ENCODE measurements at regions not wholly inside any gene's neighbourhood (a gene's known extent, or its start where the extent isn't known, plus 50 kb on each side); places are given as distances from the start of the nearest gene placed in this dataset.
"Not testable (repeated sequence)": the region's sequence is repeated elsewhere in the genome, so short reads cannot be mapped to it uniquely, and the experiment has no call there.

GRCh38 chr7:106526617-106527016, 134.3 kb downstream of the CCDC71L start:
- not testable (repeated sequence) for H3K27me3 ChIP-seq (ENCODE audit: control insufficient read depth in 2 of 2, insufficient read depth in 2 of 2, low read length in 2 of 2); H3K36me3 ChIP-seq (ENCODE audit: control insufficient read depth in 2 of 2, insufficient read depth in 2 of 2, low read length in 2 of 2); H3K27ac ChIP-seq (ENCODE audit: low read depth in 2 of 2, low read length in 2 of 2); H3K9me3 ChIP-seq (ENCODE audit: control insufficient read depth in 2 of 2, low read length in 2 of 2); H3K4me1 ChIP-seq (ENCODE audit: control insufficient read depth in 2 of 2, insufficient read depth in 2 of 2, low read length in 2 of 2); H3K9ac ChIP-seq (ENCODE audit: low read depth in 1 of 2, low read length in 2 of 2); H3K4me3 ChIP-seq (ENCODE audit: low read length in 2 of 2)

DNA sequence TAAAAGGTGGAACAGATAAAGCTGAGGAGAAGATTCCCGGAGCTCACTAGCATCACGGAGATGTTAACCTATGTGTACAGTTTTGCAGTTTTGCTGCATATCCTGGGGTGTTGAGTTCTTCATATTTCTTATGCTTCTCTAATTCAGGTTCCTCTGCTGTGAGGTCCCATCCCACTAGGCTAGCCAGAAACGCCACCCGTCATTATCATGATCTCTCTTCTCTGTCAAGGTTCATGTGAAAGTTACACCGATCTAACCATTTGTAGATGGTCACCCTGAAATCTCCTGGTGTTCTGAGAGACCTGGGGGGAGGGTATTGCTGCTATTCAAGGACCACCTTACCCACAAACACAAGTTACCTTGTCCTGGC, 136.3 kb downstream of the CCDC71L start:
- no peaks in the 10 kb centered on the region for H3K36me3 ChIP-seq (ENCODE audit: control insufficient read depth in 2 of 2, insufficient read depth in 2 of 2, low read length in 2 of 2)
- H3K4me3 ChIP-seq (ENCODE audit: low read length in 2 of 2), result no peak overlapping the region
- no peak overlapping the region for H3K27ac ChIP-seq (ENCODE audit: low read depth in 2 of 2, low read length in 2 of 2)
- H3K4me1 ChIP-seq (ENCODE audit: control insufficient read depth in 2 of 2, insufficient read depth in 2 of 2, low read length in 2 of 2), result no peaks in the 10 kb centered on the region
- H3K27me3 ChIP-seq (ENCODE audit: control insufficient read depth in 2 of 2, insufficient read depth in 2 of 2, low read length in 2 of 2), result no peaks in the 10 kb centered on the region
- H3K9me3 ChIP-seq (ENCODE audit: control insufficient read depth in 2 of 2, low read length in 2 of 2), result no peaks in the 10 kb centered on the region
- H3K9ac ChIP-seq (ENCODE audit: low read depth in 1 of 2, low read length in 2 of 2), result no peak overlapping the region

DNA sequence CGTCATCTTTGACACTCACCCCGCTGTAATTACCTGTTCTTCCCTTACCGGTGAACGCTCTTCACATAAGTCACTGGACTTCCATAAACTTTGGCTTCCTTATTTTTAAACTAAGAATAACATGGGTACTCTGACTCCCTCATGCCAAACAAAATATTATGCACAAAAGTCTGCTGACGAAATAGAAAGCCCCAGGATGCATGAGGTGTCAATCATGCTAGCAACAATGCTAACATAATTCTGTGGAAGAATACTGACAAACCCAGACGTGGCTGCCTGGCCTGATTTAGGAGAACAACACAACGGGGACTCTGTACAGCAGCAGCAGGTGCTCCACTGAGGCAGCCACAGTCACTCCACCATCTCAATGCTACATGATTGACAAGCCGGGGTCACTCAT, 137.5 kb downstream of the CCDC71L start:
- Histone ChIP-seq H3K4me1 (ENCODE audit: control insufficient read depth in 2 of 2, insufficient read depth in 2 of 2, low read length in 2 of 2) (no peaks in the 10 kb centered on the region), H3K9ac (ENCODE audit: low read depth in 1 of 2, low read length in 2 of 2) (no peak overlapping the region), H3K9me3 (ENCODE audit: control insufficient read depth in 2 of 2, low read length in 2 of 2) (no peaks in the 10 kb centered on the region), H3K4me3 (ENCODE audit: low read length in 2 of 2) (no peak overlapping the region), H3K36me3 (ENCODE audit: control insufficient read depth in 2 of 2, insufficient read depth in 2 of 2, low read length in 2 of 2) (no peaks in the 10 kb centered on the region), H3K27me3 (ENCODE audit: control insufficient read depth in 2 of 2, insufficient read depth in 2 of 2, low read length in 2 of 2) (peaks cover 0 to 4% of the 10 kb centered on the region in 2 donors), H3K27ac (ENCODE audit: low read depth in 2 of 2, low read length in 2 of 2) (no peak overlapping the region)

GRCh38 chr7:106522696-106523095, 138.3 kb downstream of the CCDC71L start:
- Histone ChIP-seq H3K27ac (ENCODE audit: low read depth in 2 of 2, low read length in 2 of 2) (no peak overlapping the region), H3K27me3 (ENCODE audit: control insufficient read depth in 2 of 2, insufficient read depth in 2 of 2, low read length in 2 of 2) (peaks cover 0 to 4% of the 10 kb centered on the region in 2 donors)

GRCh38 chr7:106521541-106521940, 139.4 kb downstream of the CCDC71L start:
- Histone ChIP-seq H3K36me3 (ENCODE audit: control insufficient read depth in 2 of 2, insufficient read depth in 2 of 2, low read length in 2 of 2) (no peaks in the 10 kb centered on the region), H3K9me3 (ENCODE audit: control insufficient read depth in 2 of 2, low read length in 2 of 2) (no peaks in the 10 kb centered on the region), H3K9ac (ENCODE audit: low read depth in 1 of 2, low read length in 2 of 2) (no peak overlapping the region), H3K27me3 (ENCODE audit: control insufficient read depth in 2 of 2, insufficient read depth in 2 of 2, low read length in 2 of 2) (peaks cover 0 to 4% of the 10 kb centered on the region in 2 donors), H3K27ac (ENCODE audit: low read depth in 2 of 2, low read length in 2 of 2) (no peak overlapping the region), H3K4me3 (ENCODE audit: low read length in 2 of 2) (no peak overlapping the region), H3K4me1 (ENCODE audit: control insufficient read depth in 2 of 2, insufficient read depth in 2 of 2, low read length in 2 of 2) (no peaks in the 10 kb centered on the region)

More at GRCh38 chr7:106522696-106523095, 138.3 kb downstream of the CCDC71L start:
- no peak overlapping the region for H3K9ac ChIP-seq (ENCODE audit: low read depth in 1 of 2, low read length in 2 of 2)
- H3K9me3 ChIP-seq (ENCODE audit: control insufficient read depth in 2 of 2, low read length in 2 of 2), result no peaks in the 10 kb centered on the region
- no peak overlapping the region for H3K4me3 ChIP-seq (ENCODE audit: low read length in 2 of 2)
- no peaks in the 10 kb centered on the region for H3K4me1 ChIP-seq (ENCODE audit: control insufficient read depth in 2 of 2, insufficient read depth in 2 of 2, low read length in 2 of 2)
- no peaks in the 10 kb centered on the region for H3K36me3 ChIP-seq (ENCODE audit: control insufficient read depth in 2 of 2, insufficient read depth in 2 of 2, low read length in 2 of 2)

DNA sequence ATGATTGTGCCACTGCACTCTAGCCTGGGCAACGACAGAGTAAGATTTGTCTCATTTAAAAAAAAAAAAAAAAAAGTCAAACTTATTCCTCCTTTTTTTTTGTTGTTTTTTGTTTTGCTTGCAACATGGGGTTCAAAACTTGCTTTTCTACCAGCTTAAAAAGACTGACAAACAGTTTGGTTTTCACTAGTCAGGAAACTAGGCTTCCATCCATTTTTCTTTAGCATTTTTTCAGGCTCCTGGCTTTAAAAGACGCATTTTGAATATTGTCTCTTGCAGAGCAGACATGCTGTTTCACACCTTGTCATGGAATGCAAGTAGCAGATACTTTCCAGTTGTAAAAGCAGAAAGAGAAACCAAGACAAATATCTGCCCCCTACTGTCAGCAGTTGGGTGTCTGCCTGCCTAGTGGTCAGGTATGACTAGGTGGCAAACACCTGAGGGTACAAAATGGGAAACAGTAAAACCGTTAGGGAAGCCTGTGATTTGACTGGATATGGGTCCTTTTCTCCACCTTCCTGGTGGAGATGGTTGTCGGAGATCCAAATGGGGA, 139.9 kb downstream of the CCDC71L start:
- no peak overlapping the region for H3K27ac ChIP-seq (ENCODE audit: low read depth in 2 of 2, low read length in 2 of 2)
- no peaks in the 10 kb centered on the region for H3K9me3 ChIP-seq (ENCODE audit: control insufficient read depth in 2 of 2, low read length in 2 of 2)
- no peaks in the 10 kb centered on the region for H3K4me1 ChIP-seq (ENCODE audit: control insufficient read depth in 2 of 2, insufficient read depth in 2 of 2, low read length in 2 of 2)
- H3K27me3 ChIP-seq (ENCODE audit: control insufficient read depth in 2 of 2, insufficient read depth in 2 of 2, low read length in 2 of 2), result peaks cover 0 to 4% of the 10 kb centered on the region in 2 donors
- no peak overlapping the region for H3K4me3 ChIP-seq (ENCODE audit: low read length in 2 of 2)
- no peak overlapping the region for H3K9ac ChIP-seq (ENCODE audit: low read depth in 1 of 2, low read length in 2 of 2)
- H3K36me3 ChIP-seq (ENCODE audit: control insufficient read depth in 2 of 2, insufficient read depth in 2 of 2, low read length in 2 of 2), result no peaks in the 10 kb centered on the region

GRCh38 chr7:106518967-106519366, 142.0 kb downstream of the CCDC71L start:
- no peaks in the 10 kb centered on the region for H3K4me1 ChIP-seq (ENCODE audit: control insufficient read depth in 2 of 2, insufficient read depth in 2 of 2, low read length in 2 of 2)
- no peak overlapping the region for H3K27ac ChIP-seq (ENCODE audit: low read depth in 2 of 2, low read length in 2 of 2)
- no peaks in the 10 kb centered on the region for H3K36me3 ChIP-seq (ENCODE audit: control insufficient read depth in 2 of 2, insufficient read depth in 2 of 2, low read length in 2 of 2)
- peaks cover 0 to 4% of the 10 kb centered on the region in 2 donors for H3K27me3 ChIP-seq (ENCODE audit: control insufficient read depth in 2 of 2, insufficient read depth in 2 of 2, low read length in 2 of 2)
- H3K4me3 ChIP-seq (ENCODE audit: low read length in 2 of 2), result no peak overlapping the region
- no peak overlapping the region for H3K9ac ChIP-seq (ENCODE audit: low read depth in 1 of 2, low read length in 2 of 2)
- no peaks in the 10 kb centered on the region for H3K9me3 ChIP-seq (ENCODE audit: control insufficient read depth in 2 of 2, low read length in 2 of 2)

DNA sequence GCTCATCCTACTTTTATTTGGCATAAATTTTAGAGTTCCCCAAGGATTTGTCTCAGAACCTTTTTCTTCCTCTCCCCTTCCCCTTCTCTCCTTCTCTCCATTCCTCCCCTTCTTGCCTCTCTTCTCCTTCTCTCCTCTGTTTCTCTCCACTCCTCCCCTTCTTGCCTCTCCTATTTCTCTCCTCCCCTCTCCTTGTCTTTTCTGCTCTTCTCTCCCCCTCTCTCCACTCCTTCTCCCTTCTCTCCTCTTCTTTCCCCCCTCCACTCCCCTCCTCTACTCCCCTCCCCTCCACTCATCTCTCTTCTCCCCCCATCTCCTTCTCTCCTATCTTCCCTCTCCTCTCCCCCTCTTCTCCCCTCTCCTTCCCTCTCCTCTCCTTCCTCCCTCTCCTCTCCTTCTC, 142.7 kb downstream of the CCDC71L start:
- H3K9ac ChIP-seq (ENCODE audit: low read depth in 1 of 2, low read length in 2 of 2), result no peak overlapping the region
- no peaks in the 10 kb centered on the region for H3K4me1 ChIP-seq (ENCODE audit: control insufficient read depth in 2 of 2, insufficient read depth in 2 of 2, low read length in 2 of 2)
- H3K9me3 ChIP-seq (ENCODE audit: control insufficient read depth in 2 of 2, low read length in 2 of 2), result no peaks in the 10 kb centered on the region
- no peaks in the 10 kb centered on the region for H3K36me3 ChIP-seq (ENCODE audit: control insufficient read depth in 2 of 2, insufficient read depth in 2 of 2, low read length in 2 of 2)
- H3K27ac ChIP-seq (ENCODE audit: low read depth in 2 of 2, low read length in 2 of 2), result no peak overlapping the region
- peaks cover 0 to 4% of the 10 kb centered on the region in 2 donors for H3K27me3 ChIP-seq (ENCODE audit: control insufficient read depth in 2 of 2, insufficient read depth in 2 of 2, low read length in 2 of 2)
- H3K4me3 ChIP-seq (ENCODE audit: low read length in 2 of 2), result no peak overlapping the region

GRCh38 chr7:106517508-106517907, 143.4 kb downstream of the CCDC71L start:
- Histone ChIP-seq H3K27me3 (ENCODE audit: control insufficient read depth in 2 of 2, insufficient read depth in 2 of 2, low read length in 2 of 2) (peaks cover 0 to 4% of the 10 kb centered on the region in 2 donors), H3K4me1 (ENCODE audit: control insufficient read depth in 2 of 2, insufficient read depth in 2 of 2, low read length in 2 of 2) (no peaks in the 10 kb centered on the region), H3K9ac (ENCODE audit: low read depth in 1 of 2, low read length in 2 of 2) (no peak overlapping the region), H3K9me3 (ENCODE audit: control insufficient read depth in 2 of 2, low read length in 2 of 2) (no peaks in the 10 kb centered on the region), H3K27ac (ENCODE audit: low read depth in 2 of 2, low read length in 2 of 2) (no peak overlapping the region), H3K36me3 (ENCODE audit: control insufficient read depth in 2 of 2, insufficient read depth in 2 of 2, low read length in 2 of 2) (no peaks in the 10 kb centered on the region), H3K4me3 (ENCODE audit: low read length in 2 of 2) (no peak overlapping the region)

DNA sequence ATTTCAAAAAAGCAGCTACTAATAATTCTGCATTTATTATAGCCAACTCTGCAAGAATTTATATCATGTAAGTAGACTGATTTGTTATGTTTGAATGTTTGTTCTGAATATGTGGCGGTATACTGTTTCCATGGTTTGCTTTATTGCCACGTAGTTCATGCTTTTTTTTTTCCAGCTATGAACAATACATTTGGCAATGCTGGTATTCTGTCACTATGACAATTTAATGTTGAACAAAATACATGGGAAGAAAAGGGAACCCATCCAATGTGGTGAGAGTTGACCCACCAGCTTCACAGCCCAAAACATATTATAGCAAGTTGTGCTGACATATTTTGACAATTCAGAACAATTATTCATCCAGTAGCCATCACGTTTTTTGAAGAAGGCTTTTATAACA, 145.6 kb downstream of the CCDC71L start:
- no peaks in the 10 kb centered on the region for H3K9me3 ChIP-seq (ENCODE audit: control insufficient read depth in 2 of 2, low read length in 2 of 2)
- H3K9ac ChIP-seq (ENCODE audit: low read depth in 1 of 2, low read length in 2 of 2), result no peak overlapping the region
- peaks cover 0 to 4% of the 10 kb centered on the region in 2 donors for H3K27me3 ChIP-seq (ENCODE audit: control insufficient read depth in 2 of 2, insufficient read depth in 2 of 2, low read length in 2 of 2)
- H3K4me1 ChIP-seq (ENCODE audit: control insufficient read depth in 2 of 2, insufficient read depth in 2 of 2, low read length in 2 of 2), result no peaks in the 10 kb centered on the region
- no peak overlapping the region for H3K4me3 ChIP-seq (ENCODE audit: low read length in 2 of 2)
- H3K36me3 ChIP-seq (ENCODE audit: control insufficient read depth in 2 of 2, insufficient read depth in 2 of 2, low read length in 2 of 2), result no peaks in the 10 kb centered on the region
- no peak overlapping the region for H3K27ac ChIP-seq (ENCODE audit: low read depth in 2 of 2, low read length in 2 of 2)

DNA sequence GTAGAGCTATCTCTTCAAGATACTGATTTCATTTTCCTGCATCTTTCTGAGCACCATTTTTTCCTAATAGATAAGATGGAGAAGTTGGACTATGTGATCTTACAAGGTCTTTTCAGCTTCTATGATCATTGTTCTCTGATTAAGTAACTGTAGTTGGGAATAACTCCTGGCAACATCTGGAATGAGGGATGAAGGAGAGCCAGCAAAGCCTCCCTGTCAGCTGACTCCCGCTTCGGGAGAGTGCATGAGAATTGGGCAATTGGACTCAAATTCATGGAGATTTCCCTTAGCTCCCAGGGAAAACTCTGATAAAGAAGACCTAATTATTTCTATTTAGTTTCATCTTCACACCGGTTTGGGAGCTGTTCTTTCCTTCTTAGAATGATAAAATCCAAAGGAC, 146.1 kb downstream of the CCDC71L start:
- Histone ChIP-seq H3K9ac (ENCODE audit: low read depth in 1 of 2, low read length in 2 of 2) (no peak overlapping the region), H3K27me3 (ENCODE audit: control insufficient read depth in 2 of 2, insufficient read depth in 2 of 2, low read length in 2 of 2) (peaks cover 0 to 4% of the 10 kb centered on the region in 2 donors), H3K4me3 (ENCODE audit: low read length in 2 of 2) (no peak overlapping the region), H3K36me3 (ENCODE audit: control insufficient read depth in 2 of 2, insufficient read depth in 2 of 2, low read length in 2 of 2) (no peaks in the 10 kb centered on the region), H3K9me3 (ENCODE audit: control insufficient read depth in 2 of 2, low read length in 2 of 2) (no peaks in the 10 kb centered on the region), H3K27ac (ENCODE audit: low read depth in 2 of 2, low read length in 2 of 2) (no peak overlapping the region), H3K4me1 (ENCODE audit: control insufficient read depth in 2 of 2, insufficient read depth in 2 of 2, low read length in 2 of 2) (no peaks in the 10 kb centered on the region)

All from mucosa of rectum (tissue), 2 donors.